Right lobe of liver (tissue), 4 donors: ENCODE measurements at regions not wholly inside any gene's neighbourhood (a gene's known extent, or its start where the extent isn't known, plus 50 kb on each side); places are given as distances from the start of the nearest gene placed in this dataset.

Experiments
- CTCF ChIP-seq, 4 donors: fragments of 200-600 bp in 3 of 4; fragments of 450-650 bp in 1 of 4; IDR thresholded peaks; one replicate each; pipeline versions ENCODE4 v1.5.1 to v1.8.0; 2016 to 2022; ENCODE audit warnings: antibody characterized with exemption in 4 of 4, mild to moderate bottlenecking in 2 of 4
- POLR2A ChIP-seq: fragments of 450-650 bp; IDR thresholded peaks from one replicate; pipeline ENCODE4 v1.6.1; 2017; ENCODE audit warnings: antibody characterized with exemption, mild to moderate bottlenecking
- donor health status: DM: no; HTN: no; CAD: no.
- donor health status: DM: no; HTN: no; CAD: no.
- donor health status: DM: no; HTN: yes; CAD: no.

GRCh38 chr2:195471807-195472206, 185.2 kb upstream of the SLC39A10 start:
- no peak for TF ChIP-seq CTCF (IDR thresholded peaks at IDR 0.05)
- TF ChIP-seq POLR2A = no peak
